CMK (cell line): ENCODE measurements at regions not wholly inside any gene's neighbourhood (a gene's known extent, or its start where the extent isn't known, plus 50 kb on each side); places are given as distances from the start of the nearest gene placed in this dataset.

ENCODE experiments used
- DNase-seq: peaks from one replicate; pipeline ENCODE4 v3.0.0-alpha.2; 2010; ENCODE audit warnings: low read depth

GRCh38 chr2:38450509-38450908 is 73.4 kb upstream of the ATL2 start:
- DNase-seq: no peak

GRCh38 chr2:38448692-38449410 is 71.8 kb upstream of the ATL2 start:
- DNase-seq: no peak

- no peak for DNase-seq
Measured at GRCh38 chr2:38446906-38447561, 70.0 kb upstream of the ATL2 start.

- DNase-seq: no peak
Measured at GRCh38 chr2:38446418-38446817, 69.3 kb upstream of the ATL2 start.

DNA sequence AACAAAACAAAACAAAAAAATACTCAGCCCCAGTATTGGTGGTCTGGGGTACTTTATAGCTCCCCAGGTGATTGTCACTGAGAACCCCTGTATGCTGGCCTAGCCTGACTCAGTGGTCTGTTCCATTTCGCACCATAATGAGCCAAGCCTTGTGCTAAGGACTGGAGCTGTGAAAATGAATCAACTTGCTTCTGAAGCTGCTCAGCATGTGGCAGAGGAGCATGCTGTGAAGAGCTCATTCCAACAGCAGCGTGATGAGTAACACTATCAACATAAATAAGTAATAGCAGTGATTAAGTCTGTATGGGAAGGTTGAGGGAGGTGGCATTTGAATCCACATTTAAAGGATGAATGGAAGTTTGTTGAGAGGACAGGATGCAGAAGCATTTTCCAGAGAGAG is 67.2 kb upstream of the ATL2 start:
- DNase-seq: no peak

GRCh38 chr2:38442643-38443541 is 65.8 kb upstream of the ATL2 start:
- no peak for DNase-seq

DNA sequence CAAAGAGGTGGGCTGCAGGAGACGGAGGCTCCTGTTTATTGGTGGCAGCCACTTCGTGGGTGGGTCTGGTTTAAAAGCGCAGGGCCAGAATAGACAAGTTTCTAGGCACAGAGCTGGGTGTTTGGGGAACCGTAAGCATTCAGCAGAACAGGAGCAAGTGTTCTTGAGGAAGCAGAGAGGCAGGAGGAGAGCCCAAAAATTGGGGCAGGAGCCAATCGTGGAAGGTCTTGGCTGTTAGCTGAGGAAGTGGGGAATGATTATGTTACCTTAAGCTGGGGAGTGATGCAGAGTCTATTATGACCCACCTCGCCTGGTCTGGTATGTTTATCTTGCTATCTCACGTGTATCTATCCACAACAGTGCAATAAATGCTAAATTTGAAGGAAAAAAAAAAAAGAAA is 64.3 kb upstream of the ATL2 start:
- no peak for DNase-seq

GRCh38 chr2:38440655-38441054 is 63.6 kb upstream of the ATL2 start:
- DNase-seq: peak; percentile 11

DNA sequence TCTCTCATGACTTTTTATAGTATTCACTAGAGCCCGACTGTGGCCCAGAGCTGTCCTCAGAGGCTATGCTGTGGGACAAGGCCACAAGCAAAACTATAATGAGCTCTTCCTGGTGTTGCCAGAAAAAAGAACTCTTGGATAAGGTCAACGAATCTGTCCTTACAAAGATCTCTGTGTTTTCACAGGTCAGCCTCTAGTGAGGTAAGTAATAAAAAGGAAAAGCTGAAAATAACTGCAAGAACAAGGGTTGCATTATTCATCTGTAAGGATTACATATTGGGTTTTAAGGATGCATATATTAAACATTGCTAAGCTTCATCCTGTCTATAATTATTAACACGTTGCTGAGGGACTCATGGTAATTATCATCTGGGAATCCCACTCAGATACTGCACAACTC is 62.8 kb upstream of the ATL2 start:
- no peak for DNase-seq

DNA sequence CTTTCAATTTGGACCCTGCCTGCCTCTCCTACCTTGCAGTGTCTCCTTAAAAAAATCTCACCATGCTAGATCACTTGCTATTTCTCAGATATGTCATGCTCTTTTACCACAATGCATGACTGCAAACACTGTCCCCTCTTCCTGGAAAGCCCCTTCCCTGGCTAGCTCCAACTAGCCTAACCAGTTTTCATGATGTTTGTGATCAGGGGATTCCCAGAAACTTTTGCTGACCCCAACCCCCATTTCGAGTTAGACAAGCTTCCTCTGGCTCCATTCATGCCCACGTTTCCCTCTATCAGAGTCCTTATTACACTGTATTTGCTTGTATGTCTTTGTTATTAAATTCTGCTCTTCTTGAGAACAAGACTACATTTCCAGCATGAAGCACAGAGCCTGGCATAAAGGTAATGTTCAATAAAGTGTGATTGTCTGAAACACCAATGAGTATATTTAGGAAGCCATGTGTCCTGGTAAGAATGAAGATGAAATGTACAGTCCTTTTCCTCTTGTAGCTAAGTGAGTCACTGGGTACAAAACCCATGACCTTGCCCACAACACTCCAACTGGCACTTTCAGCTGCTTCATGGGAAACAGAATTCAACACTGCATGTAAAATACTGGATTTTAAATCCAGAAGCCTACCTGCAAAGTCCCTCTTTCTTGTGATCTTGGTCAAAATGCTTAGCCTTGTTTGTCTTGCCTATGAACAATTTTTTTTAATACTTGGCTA is 62.0 kb upstream of the ATL2 start:
- DNase-seq: no peak

GRCh38 chr2:38438133-38438882 is 61.2 kb upstream of the ATL2 start:
- no peak for DNase-seq

GRCh38 chr2:38436227-38436664 is 59.2 kb upstream of the ATL2 start:
- no peak for DNase-seq

DNA sequence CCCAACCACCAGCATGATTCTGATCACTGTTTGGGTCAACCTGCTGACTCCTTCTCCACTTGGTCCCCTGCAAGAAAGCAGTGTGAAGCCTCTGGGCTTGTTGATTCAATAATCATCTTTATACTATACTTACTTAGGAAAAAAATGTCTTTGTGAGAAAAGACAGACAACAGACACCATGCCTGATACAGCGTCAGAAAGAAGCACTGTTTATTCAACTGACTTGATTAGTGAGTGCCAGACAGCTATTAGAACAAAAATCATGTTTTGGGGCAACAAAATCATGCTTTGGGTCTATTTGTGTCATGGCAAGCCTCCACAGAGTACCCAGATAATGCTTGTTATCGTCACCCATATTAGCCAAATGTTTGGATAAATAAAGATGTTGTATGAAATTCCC is 58.7 kb upstream of the ATL2 start:
- no peak for DNase-seq

DNA sequence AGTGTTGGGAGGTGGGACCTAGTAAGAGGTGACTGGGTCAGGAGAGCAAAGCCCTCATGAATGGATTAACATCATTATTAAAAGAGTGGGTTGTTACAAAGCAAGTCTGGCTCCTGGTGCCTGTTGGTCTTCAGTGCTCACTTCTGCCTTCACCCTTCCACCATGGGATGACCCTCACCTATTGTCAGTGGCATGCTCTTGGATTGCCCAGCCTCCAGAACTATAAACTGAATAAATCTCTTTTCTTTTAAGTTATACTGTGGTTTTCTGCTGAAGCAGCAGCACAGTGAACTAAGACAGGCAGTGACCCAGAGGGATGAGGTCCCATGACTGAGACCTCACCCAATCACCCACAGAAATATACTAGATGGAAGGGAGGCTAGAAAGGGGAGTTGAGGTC is 57.5 kb upstream of the ATL2 start:
- no peak for DNase-seq

- DNase-seq: no peak
Measured at GRCh38 chr2:38433607-38433975, 56.5 kb upstream of the ATL2 start.

- no peak for DNase-seq
Measured at GRCh38 chr2:38432820-38433606, 55.9 kb upstream of the ATL2 start.

DNA sequence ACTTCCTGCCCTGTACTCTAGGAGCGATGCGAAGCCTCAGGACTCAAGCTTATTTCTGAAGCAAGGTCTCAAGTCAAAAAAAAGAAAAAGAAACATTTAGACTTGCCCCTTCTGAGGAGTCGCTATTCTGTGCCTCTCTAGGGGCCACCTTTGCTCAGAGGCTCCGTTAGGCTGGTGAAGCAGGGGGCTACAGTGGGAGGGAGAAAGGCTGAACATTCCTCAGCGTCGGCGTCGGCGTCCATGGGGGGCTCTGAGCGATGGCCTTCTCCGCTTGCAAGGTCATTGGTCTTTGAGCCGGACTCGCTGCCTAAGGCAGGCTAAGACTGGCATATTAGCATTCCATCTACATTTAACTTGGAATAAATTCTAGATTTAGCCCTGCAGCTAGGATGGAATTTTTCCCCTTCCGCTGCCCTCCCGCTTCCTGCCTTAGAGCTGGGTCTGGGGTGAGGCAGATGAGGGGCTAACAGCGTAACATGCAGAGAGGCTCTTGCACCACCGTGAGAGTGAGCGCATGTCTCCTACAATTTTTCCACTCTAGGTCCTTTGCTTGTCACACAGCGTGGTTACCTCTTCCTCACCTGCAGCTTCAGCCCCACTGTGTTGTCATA is 53.6 kb upstream of the ATL2 start:
- no peak for DNase-seq

DNA sequence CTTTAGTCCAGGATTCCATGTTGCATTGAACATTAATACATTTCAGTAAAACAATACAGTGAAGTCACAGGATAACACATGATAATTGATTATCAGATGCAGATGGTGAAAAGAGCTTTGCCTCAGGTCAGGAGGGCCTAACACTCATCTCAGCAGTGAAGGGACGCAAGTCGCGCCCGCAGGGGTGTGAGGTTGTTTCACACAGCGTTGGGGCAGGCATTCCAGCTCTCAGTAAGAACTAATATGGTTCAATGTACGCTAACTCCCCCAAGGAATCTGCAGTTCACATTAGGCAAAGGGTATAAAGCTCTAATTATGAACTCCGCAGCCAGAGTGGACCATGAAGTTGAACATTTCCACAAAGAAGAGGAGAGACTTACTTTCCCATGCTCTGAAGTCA is 53.1 kb upstream of the ATL2 start:
- DNase-seq: no peak

DNA sequence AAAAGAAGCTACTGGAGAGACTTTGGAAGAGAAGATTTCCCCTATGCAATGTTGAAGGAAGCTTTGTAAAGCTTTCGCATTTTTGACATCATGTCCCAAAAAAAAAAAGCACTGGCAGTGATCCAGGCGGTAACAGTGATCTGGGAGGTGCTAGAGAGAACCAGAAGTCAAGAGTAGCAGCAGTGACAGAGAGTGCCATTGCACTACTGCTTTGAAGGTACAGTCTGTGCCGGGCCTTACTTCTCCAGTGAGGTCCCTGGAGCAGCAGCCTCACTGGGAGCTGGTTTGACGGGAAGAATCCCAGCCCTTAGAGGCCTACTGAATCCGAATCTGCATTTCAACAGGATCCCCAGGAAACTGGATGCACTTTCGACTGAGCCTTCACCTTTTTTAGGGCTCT is 50.9 kb upstream of the ATL2 start:
- DNase-seq: no peak

- no peak for DNase-seq
Measured at GRCh38 chr2:38427054-38427453, 50.0 kb upstream of the ATL2 start.
